Erythroblast (primary cell): ENCODE measurements at regions not wholly inside any gene's neighbourhood (a gene's known extent, or its start where the extent isn't known, plus 50 kb on each side); places are given as distances from the start of the nearest gene placed in this dataset.

Source experiments
- GATA1 ChIP-seq: IDR thresholded peaks from 2 replicates; pipeline ENCODE4 v1.6.1; 2011; ENCODE audit warnings: low read depth, mild to moderate bottlenecking, control low read depth, low read length, moderate library complexity
- POLR2A ChIP-seq: IDR thresholded peaks from 2 replicates; pipeline ENCODE4 v1.6.1; 2011; ENCODE audit warnings: mild to moderate bottlenecking, low read length

- no peak for TF ChIP-seq POLR2A
- TF ChIP-seq GATA1: no peak
Measured at GRCh38 chr11:98701541-98701940, 319.2 kb upstream of the CNTN5 start.
